Mammary epithelial cell (primary cell): ENCODE measurements at regions not wholly inside any gene's neighbourhood (a gene's known extent, or its start where the extent isn't known, plus 50 kb on each side); places are given as distances from the start of the nearest gene placed in this dataset.

Experiments used
- CTCF ChIP-seq, 2 donors: IDR thresholded peaks in 1 of 2; conservative IDR thresholded peaks in 1 of 2; 2 replicates each; pipeline ENCODE4 v1.5.1; 2011 to 2012; ENCODE audit warnings: inconsistent platforms in 2 of 2, low read length in 2 of 2, mild to moderate bottlenecking in 2 of 2, control low read depth in 1 of 2, low read depth in 1 of 2; ENCODE audit not compliant: insufficient read depth in 1 of 2; ENCODE audit errors: extremely low read depth in 1 of 2
- EZH2 ChIP-seq: IDR thresholded peaks from 2 replicates; pipeline ENCODE4 v1.6.1; 2012; ENCODE audit warnings: low read length, inconsistent platforms, borderline replicate concordance

GRCh38 chr3:71854096-71854495 is 69.1 kb upstream of the PROK2 start:
- TF ChIP-seq CTCF (conservative IDR thresholded peaks at IDR 0.05 in 1 of 2, IDR thresholded peaks at IDR 0.05 in 1 of 2; ENCODE audit: extremely low read depth in 1 of 2, insufficient read depth in 1 of 2, low read depth in 1 of 2, low read length in 2 of 2), result no peak
- no peak for TF ChIP-seq EZH2
